ENCODE measurements at regions not wholly inside any gene's neighbourhood (a gene's known extent, or its start where the extent isn't known, plus 50 kb on each side); places are given as distances from the start of the nearest gene placed in this dataset.

GRCh38 chr12:32987512-32987911 is 90.9 kb upstream of the PKP2 start:
- TF ChIP-seq CTCF (conservative IDR thresholded peaks at IDR 0.05; ENCODE audit: low read length) (no peak), EZH2phosphoT487 (IDR thresholded peaks at IDR 0.05; ENCODE audit: borderline replicate concordance, low read depth, low read length) (no peak)
